Keratinocyte (primary cell): ENCODE measurements at regions not wholly inside any gene's neighbourhood (a gene's known extent, or its start where the extent isn't known, plus 50 kb on each side); places are given as distances from the start of the nearest gene placed in this dataset.

Experiments used
- EZH2 ChIP-seq: IDR thresholded peaks from one replicate; pipeline ENCODE4 v1.6.1; 2012; ENCODE audit warnings: inconsistent platforms, mild to moderate bottlenecking, low read length, moderate library complexity
- TF ChIP-seq, protein P1 (sequence below), 3 experiments: IDR thresholded peaks in 1 of 3; conservative IDR thresholded peaks in 1 of 3; optimal IDR thresholded peaks in 1 of 3; 2 replicates in 2 of 3; 3 replicates in 1 of 3; pipeline versions ENCODE3 to v1.5.1; 2011; ENCODE audit warnings: low read length in 3 of 3, mild to moderate bottlenecking in 3 of 3, moderate library complexity in 2 of 3, control low read depth in 1 of 3, inconsistent platforms in 1 of 3; ENCODE audit not compliant: insufficient read depth in 2 of 3; ENCODE audit errors: extremely low read depth in 1 of 3

DNA sequence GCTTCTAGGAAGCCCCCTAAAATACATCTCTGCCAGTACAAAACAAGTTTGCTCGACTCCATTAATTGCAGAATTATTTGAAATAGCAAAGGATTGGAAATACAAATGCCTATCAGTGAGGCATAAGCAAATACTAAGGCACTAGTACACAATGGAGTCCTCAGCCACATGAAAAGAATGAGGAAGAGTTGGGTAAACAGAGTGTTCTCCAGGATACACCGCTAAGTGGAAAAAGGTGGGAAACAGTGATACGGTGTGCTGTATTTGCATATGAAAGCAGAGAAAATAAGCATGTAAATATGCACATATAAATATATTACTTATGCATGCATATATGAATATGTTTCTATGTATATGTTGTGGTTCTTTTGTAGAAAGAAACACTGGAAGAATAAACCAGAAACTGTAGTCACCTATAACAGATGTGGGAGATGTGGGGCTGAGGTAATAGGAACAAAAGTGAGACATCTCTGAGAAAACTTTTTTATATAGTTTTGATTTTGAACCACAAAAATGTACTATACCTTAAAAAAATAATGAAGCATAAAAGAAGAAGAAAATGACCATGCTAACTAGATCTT, 143.4 kb upstream of the MYLIP start:
- TF ChIP-seq, protein P1, sequence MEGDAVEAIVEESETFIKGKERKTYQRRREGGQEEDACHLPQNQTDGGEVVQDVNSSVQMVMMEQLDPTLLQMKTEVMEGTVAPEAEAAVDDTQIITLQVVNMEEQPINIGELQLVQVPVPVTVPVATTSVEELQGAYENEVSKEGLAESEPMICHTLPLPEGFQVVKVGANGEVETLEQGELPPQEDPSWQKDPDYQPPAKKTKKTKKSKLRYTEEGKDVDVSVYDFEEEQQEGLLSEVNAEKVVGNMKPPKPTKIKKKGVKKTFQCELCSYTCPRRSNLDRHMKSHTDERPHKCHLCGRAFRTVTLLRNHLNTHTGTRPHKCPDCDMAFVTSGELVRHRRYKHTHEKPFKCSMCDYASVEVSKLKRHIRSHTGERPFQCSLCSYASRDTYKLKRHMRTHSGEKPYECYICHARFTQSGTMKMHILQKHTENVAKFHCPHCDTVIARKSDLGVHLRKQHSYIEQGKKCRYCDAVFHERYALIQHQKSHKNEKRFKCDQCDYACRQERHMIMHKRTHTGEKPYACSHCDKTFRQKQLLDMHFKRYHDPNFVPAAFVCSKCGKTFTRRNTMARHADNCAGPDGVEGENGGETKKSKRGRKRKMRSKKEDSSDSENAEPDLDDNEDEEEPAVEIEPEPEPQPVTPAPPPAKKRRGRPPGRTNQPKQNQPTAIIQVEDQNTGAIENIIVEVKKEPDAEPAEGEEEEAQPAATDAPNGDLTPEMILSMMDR (optimal IDR thresholded peaks at IDR 0.05 in 1 of 3, IDR thresholded peaks at IDR 0.05 in 1 of 3, conservative IDR thresholded peaks at IDR 0.05 in 1 of 3; ENCODE audit: extremely low read depth in 1 of 3, insufficient read depth in 2 of 3, low read length in 3 of 3), result no peak
- TF ChIP-seq EZH2, result no peak
